OCI-LY1 (cell line): ENCODE measurements at regions not wholly inside any gene's neighbourhood (a gene's known extent, or its start where the extent isn't known, plus 50 kb on each side); places are given as distances from the start of the nearest gene placed in this dataset.

Experiments
- CTCF ChIP-seq: fragments of 200-600 bp; sonication (generic), shearing (Covaris generic); IDR thresholded peaks from 2 replicates; pipeline ENCODE4 v1.5.1; 2017; ENCODE audit warnings: mild to moderate bottlenecking, antibody characterized with exemption, low read length, moderate library complexity, mixed read lengths
- EZH2 ChIP-seq: fragments of 200-600 bp; sonication (generic), shearing (Covaris generic); IDR thresholded peaks from 2 replicates; pipeline ENCODE4 v1.8.0; 2017; ENCODE audit warnings: borderline replicate concordance, mixed run types, mild to moderate bottlenecking, antibody characterized with exemption, low read length, moderate library complexity, mixed read lengths

- no peak for TF ChIP-seq CTCF
- no peak for TF ChIP-seq EZH2
Observed at GRCh38 chr14:98888927-98889835, 382.8 kb downstream of the BCL11B start.
